HG03439 (cell line): ENCODE measurements at regions not wholly inside any gene's neighbourhood (a gene's known extent, or its start where the extent isn't known, plus 50 kb on each side); places are given as distances from the start of the nearest gene placed in this dataset.

ENCODE experiments used
- ATAC-seq: cut with Tn5 transposase; IDR thresholded peaks from one replicate; pipeline ENCODE4 v1.9.1; 2021; ENCODE audit warnings: mild to moderate bottlenecking, moderate library complexity; ENCODE audit not compliant: unreplicated experiment

DNA sequence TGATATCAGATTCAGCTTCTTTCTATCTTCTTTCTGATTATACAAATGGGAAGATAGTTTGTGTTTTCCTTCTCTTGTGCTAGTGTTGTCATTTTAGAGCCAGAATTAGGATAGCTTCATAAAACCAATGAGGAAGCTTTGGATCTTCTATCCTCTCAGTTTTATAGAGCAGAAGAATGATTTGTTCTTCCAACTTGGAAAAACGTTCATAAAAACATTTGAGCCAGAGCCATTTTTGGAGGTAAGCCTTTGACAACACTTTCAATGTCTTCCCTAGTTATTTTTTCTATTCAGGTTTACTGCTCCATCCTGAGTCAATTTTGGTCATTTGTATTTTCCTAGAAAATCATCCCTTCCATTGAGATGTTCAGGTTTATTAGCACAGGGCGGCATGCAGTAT is 91.2 kb upstream of the MYOCD start:
- ATAC-seq: no peak

DNA sequence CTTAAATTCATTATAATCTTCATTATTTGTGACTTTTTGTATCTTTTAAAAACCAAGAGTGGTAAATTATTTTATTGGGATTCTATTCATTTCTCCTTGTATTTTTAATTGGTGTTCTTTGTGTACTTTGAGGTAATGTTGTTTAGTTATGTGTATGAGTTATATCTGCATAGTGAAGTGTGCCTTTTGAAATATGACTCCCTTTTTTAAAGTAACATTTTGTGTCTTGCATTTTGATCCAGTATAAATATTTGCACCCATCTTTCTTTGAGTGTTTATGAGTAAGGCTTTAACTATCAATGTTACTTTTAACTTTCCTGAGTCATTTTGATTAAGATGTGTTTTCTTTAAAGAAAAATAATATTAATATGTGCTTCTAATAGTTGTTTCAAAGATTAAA is 90.0 kb upstream of the MYOCD start:
- ATAC-seq: no peak

DNA sequence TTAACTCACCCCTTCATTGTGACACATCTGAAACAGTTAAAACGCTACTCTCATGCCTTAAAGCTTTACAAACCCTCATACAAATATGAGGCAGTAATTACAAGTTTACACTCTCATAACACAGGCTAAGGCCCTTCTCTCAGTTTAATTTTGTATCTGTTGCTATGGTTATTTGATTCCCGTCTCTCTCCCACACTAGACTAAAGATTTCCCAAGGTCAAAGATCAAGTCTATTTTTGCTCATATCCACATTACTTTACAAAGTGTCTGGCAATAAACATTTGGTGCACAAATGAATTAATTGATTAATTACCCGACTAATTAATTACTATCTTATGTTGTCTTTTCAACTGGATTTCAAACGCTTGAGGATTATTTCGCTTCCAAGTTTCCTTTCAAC is 86.4 kb upstream of the MYOCD start:
- no peak for ATAC-seq

GRCh38 chr17:12580640-12581039 is 85.0 kb upstream of the MYOCD start:
- ATAC-seq: no peak

GRCh38 chr17:12584727-12585126 is 81.0 kb upstream of the MYOCD start:
- no peak for ATAC-seq

- no peak for ATAC-seq
These were observed 77.2 kb upstream of the MYOCD start for GRCh38 chr17:12588531-12588930.

- no peak for ATAC-seq
These were observed 75.3 kb upstream of the MYOCD start for GRCh38 chr17:12590417-12590816.

GRCh38 chr17:12591021-12591735 is 74.5 kb upstream of the MYOCD start:
- ATAC-seq: no peak

- no peak for ATAC-seq
These were observed 72.7 kb upstream of the MYOCD start for GRCh38 chr17:12592941-12593340.

- no peak for ATAC-seq
These were observed 68.7 kb upstream of the MYOCD start for GRCh38 chr17:12596961-12597360.

DNA sequence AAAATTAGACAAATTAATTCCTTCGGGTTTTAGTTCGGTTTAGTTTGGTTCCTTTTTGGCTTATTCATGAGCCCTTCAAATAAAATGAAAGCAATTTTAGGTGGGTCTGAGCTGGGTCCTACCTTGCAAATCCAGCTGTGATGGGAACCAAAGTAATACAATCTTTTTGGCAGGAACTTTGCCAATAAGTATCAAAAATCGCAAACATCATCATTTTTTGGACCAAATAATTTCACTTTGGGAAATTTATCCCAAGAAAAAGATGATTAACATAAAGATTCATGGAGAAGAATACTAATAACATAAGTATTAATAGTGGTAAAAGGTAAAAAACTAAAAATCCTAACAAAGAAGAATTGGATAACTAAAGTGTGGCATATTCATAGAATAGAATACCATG is 67.8 kb upstream of the MYOCD start:
- no peak for ATAC-seq

GRCh38 chr17:12599186-12599920 is 66.3 kb upstream of the MYOCD start:
- ATAC-seq: no peak

GRCh38 chr17:12600349-12600748 is 65.3 kb upstream of the MYOCD start:
- ATAC-seq: no peak

DNA sequence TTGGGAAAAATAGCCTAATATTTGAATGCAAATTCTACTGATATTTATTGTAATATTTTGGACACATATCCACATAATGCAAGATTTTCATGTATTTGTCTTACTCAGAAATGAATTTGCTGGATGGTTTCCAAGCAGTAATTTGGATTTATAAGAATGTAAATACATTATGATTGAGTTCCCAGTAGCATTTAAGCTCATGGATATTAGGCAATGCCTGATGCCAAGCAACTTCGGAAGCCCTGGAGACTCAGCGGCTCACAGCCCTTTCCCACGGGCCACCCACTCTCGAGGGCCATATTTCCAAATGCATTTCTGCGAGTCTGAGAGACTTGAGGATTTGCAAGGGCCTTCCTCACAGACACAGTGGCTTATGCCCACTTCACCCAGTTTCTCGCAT is 62.1 kb upstream of the MYOCD start:
- no peak for ATAC-seq

DNA sequence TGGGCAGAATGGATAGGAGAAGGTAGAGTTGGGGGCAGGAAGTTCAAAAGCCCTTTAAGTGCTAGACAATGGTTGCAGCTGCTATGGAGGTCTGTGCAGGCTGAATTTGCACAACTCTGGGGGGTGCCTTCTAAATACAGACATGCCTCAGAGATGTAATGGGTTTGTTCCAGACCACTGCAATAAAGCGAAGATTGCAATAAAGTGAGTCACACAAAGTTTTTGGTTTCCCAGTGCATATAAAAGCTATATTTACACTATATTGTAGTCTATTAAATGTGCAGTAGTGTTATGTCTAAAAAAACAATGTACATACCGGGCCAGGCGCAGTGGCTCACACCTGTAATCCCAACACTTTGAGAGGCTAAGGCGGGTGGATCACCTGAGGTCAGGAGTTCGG is 60.5 kb upstream of the MYOCD start:
- no peak for ATAC-seq

GRCh38 chr17:12613566-12613965 is 52.1 kb upstream of the MYOCD start:
- ATAC-seq: no peak
